Gastrocnemius medialis (tissue), 4 donors: ENCODE measurements at regions not wholly inside any gene's neighbourhood (a gene's known extent, or its start where the extent isn't known, plus 50 kb on each side); places are given as distances from the start of the nearest gene placed in this dataset.

Source experiments
- POLR2A ChIP-seq, 2 donors: fragments of 450-650 bp; IDR thresholded peaks; one replicate each; pipeline ENCODE4 v1.6.1; 2017; ENCODE audit warnings: antibody characterized with exemption in 2 of 2, mild to moderate bottlenecking in 2 of 2, moderate library complexity in 2 of 2
- TF ChIP-seq, protein P1 (sequence below), 5 experiments: fragments of 450-650 bp in 3 of 5; fragments of 200-600 bp in 2 of 5; sonication (generic) in 2 of 5; IDR thresholded peaks in 4 of 5; conservative IDR thresholded peaks in 1 of 5; 1 replicate in 4 of 5; 2 replicates in 1 of 5; pipeline ENCODE4 v1.5.1; 2016 to 2019; ENCODE audit warnings: antibody characterized with exemption in 5 of 5, mild to moderate bottlenecking in 3 of 5, moderate library complexity in 3 of 5

DNA sequence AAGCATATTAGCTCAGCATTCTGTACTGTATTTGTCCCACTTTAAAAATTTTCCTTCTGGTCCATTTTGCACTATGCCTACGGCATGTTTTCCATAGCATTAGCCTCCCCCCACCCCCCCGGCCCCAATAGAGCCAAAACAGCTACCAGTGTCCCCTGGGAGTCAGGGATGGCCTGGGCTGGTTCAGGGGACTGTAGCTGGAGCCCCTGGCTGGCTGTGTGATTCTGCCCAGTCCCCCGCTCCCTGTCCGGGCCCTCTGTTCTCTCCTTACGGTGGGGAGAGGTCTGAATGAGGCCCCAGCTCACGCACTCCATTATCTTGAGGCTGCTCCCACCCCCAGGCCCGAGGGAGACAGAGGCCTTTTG, 70.1 kb downstream of the KLF15 start:
- TF ChIP-seq POLR2A (IDR thresholded peaks at IDR 0.05), result no peak
- TF ChIP-seq, protein P1, sequence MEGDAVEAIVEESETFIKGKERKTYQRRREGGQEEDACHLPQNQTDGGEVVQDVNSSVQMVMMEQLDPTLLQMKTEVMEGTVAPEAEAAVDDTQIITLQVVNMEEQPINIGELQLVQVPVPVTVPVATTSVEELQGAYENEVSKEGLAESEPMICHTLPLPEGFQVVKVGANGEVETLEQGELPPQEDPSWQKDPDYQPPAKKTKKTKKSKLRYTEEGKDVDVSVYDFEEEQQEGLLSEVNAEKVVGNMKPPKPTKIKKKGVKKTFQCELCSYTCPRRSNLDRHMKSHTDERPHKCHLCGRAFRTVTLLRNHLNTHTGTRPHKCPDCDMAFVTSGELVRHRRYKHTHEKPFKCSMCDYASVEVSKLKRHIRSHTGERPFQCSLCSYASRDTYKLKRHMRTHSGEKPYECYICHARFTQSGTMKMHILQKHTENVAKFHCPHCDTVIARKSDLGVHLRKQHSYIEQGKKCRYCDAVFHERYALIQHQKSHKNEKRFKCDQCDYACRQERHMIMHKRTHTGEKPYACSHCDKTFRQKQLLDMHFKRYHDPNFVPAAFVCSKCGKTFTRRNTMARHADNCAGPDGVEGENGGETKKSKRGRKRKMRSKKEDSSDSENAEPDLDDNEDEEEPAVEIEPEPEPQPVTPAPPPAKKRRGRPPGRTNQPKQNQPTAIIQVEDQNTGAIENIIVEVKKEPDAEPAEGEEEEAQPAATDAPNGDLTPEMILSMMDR (IDR thresholded peaks at IDR 0.05 in 4 of 5, conservative IDR thresholded peaks at IDR 0.05 in 1 of 5), result no peak
